Psoas muscle (tissue), 7 donors: ENCODE measurements at regions not wholly inside any gene's neighbourhood (a gene's known extent, or its start where the extent isn't known, plus 50 kb on each side); places are given as distances from the start of the nearest gene placed in this dataset.

Experiments
- ATAC-seq, 4 donors: fragments of 200-7000 bp; cut with Tn5 transposase; one replicate each; pipeline ENCODE4 v1.9.1; 2020; ENCODE audit warnings: moderate library complexity in 3 of 4, mild to moderate bottlenecking in 2 of 4
- DNase-seq, 2 donors: peaks; one replicate each; pipeline ENCODE4 v3.0.0-alpha.2; 2020
- H3K27ac ChIP-seq: fragments of 200-600 bp; one replicate; pipeline ENCODE4 v1.8.0; 2022
- H3K27me3 ChIP-seq, 3 donors: fragments of 200-600 bp in 1 of 3; one replicate each; pipeline versions ENCODE4 v1.6.1 to v1.8.0; 2013 to 2022; ENCODE audit warnings: low read length in 2 of 3, mild to moderate bottlenecking in 2 of 3, moderate library complexity in 1 of 3; ENCODE audit not compliant: insufficient read depth in 3 of 3
- H3K36me3 ChIP-seq, 2 donors: fragments of 200-600 bp in 1 of 2; one replicate each; pipeline versions ENCODE4 v1.6.1 to v1.8.0; 2013 to 2022; ENCODE audit warnings: low read depth in 1 of 2, mild to moderate bottlenecking in 1 of 2, moderate library complexity in 1 of 2; ENCODE audit not compliant: insufficient read depth in 1 of 2
- H3K4me1 ChIP-seq: fragments of 200-600 bp; one replicate; pipeline ENCODE4 v1.8.0; 2022
- H3K4me3 ChIP-seq: fragments of 200-600 bp; one replicate; pipeline ENCODE4 v1.8.0; 2022; ENCODE audit warnings: mild to moderate bottlenecking
- H3K9me3 ChIP-seq: fragments of 200-600 bp; one replicate; pipeline ENCODE4 v1.8.0; 2022
- WGBS, 3 donors: extraction: QIAGEN DNeasy Blood & Tissue Kit; methylation state at CpG; one replicate each; pipeline versions ENCODE4 v1.1.6 to v1.1.7; 2013; 5-methylcytosine and 5-hydroxymethylcytosine counted together
- intact Hi-C, 2 donors: fragments of 100-400 bp; cut with DNase I; formaldehyde crosslinking; loops; one replicate each; pipeline versions ENCODE4 v1.11.0 to v1.14.2; 2022
- TF ChIP-seq, protein P1 (sequence below): fragments of 200-600 bp; IDR thresholded peaks from one replicate; pipeline ENCODE4 v1.8.0; 2022; ENCODE audit warnings: antibody characterized with exemption
- donor health status: healthy with polysubstance abuse.
- donor health status: DM: no; HTN: no; CAD: no; lungs with moderate emphysema.
- donor health status: Bipolar disorder and iron deficiency.
- donor health status: healthy.
- donor health status: DM: yes; HTN: yes; CAD: no.
- donor health status: DM: no; HTN: no; CAD: no.
- donor health status: DM: yes; HTN: yes; CAD: no.

DNA sequence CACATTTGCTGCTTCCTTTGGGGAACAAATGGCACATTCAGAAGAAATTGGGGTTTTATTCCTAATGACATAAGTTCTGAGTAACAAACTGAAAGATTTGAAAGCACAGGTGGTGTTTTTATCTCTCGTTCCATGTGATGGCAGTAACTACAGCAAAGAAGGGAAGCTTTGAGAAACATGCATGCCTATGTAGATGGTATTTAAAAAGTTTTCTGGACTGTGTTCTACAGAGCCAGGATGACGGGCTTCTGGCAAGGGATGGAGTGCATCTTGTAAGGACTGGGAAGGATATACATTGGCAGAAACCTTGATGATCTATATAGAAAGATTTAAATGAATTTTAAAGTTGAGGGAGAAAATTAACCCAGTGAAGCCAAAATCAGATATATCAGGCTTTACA, 362.2 kb upstream of the ROPN1 start:
- ATAC-seq (no peak), DNase-seq (no peak)
- Histone ChIP-seq H3K27me3 (no peaks in the 10 kb centered on the region), H3K9me3 (no peaks in the 10 kb centered on the region), H3K27ac (no peak overlapping the region), H3K36me3 (no peaks in the 10 kb centered on the region), H3K4me3 (no peak overlapping the region), H3K4me1 (no peaks in the 10 kb centered on the region)
- WGBS, 3 donors = 59 to 72% (median 61%) methylated on average over 2 of the region's 2 CpGs
- intact Hi-C loops = loop anchor here (5.0 to 10.0 kb wide), 3 partner anchors 111 to 203 kb away; no protein-coding TSS in a partner anchor
- TF ChIP-seq, protein P1, sequence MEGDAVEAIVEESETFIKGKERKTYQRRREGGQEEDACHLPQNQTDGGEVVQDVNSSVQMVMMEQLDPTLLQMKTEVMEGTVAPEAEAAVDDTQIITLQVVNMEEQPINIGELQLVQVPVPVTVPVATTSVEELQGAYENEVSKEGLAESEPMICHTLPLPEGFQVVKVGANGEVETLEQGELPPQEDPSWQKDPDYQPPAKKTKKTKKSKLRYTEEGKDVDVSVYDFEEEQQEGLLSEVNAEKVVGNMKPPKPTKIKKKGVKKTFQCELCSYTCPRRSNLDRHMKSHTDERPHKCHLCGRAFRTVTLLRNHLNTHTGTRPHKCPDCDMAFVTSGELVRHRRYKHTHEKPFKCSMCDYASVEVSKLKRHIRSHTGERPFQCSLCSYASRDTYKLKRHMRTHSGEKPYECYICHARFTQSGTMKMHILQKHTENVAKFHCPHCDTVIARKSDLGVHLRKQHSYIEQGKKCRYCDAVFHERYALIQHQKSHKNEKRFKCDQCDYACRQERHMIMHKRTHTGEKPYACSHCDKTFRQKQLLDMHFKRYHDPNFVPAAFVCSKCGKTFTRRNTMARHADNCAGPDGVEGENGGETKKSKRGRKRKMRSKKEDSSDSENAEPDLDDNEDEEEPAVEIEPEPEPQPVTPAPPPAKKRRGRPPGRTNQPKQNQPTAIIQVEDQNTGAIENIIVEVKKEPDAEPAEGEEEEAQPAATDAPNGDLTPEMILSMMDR = no peak

DNA sequence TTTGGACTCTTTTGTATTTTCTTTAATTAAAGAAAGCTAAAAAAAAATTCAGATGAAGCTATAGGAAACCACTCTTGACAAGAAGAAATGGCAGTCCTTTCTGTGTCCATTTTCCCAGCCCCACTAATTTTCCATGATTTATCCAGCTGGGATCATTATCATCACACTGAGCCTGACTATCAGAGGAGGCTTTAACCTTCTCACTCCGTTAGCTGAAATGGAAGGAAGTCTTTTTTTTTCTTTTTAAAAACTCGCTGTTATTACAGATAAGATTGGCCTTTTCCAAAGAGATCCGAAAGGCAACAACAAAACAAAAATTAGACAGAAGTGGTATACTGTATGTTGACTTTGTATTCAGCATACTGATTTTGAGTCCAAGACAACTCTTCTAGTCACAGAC, 366.2 kb upstream of the ROPN1 start:
- Histone ChIP-seq H3K4me1 (no peaks in the 10 kb centered on the region), H3K27me3 (no peaks in the 10 kb centered on the region), H3K36me3 (no peaks in the 10 kb centered on the region), H3K4me3 (no peak overlapping the region), H3K9me3 (no peaks in the 10 kb centered on the region), H3K27ac (no peak overlapping the region)
- 93 to 97% (median 94%) methylated on average over 3 of the region's 3 CpGs for WGBS, 3 donors
- no peak for ATAC-seq
- no peak for DNase-seq
- intact Hi-C loops = loop anchor here in 1 of 2 donors (10.0 kb wide), 1 partner anchor 107 kb away; no protein-coding TSS in a partner anchor
- TF ChIP-seq, protein P1 = no peak

DNA sequence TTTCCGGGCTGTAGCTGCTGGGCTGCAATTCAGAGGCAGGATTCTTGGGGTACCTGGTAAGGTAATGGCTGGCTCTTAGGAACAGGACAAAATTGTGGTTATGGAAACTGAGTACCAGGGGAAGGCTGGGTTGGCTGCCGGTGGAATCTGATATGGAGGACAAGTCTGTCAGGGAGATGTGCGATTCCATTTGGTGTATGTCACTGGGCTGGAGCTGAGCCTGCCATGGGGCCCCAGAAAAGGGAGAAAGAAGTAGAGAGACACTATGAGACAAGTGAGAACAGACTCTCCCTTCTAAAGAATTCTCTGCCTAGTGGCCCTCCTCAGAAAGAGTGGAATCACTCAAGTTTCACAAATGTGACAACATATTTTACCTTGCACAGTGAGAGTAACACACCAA, 368.2 kb upstream of the ROPN1 start:
- H3K36me3 ChIP-seq = no peaks in the 10 kb centered on the region
- ATAC-seq (no peak), DNase-seq (no peak)
- intact Hi-C loops = no loop called here
- H3K27ac ChIP-seq = no peak overlapping the region
- H3K27me3 ChIP-seq = no peaks in the 10 kb centered on the region
- TF ChIP-seq, protein P1 = no peak
- H3K9me3 ChIP-seq = no peaks in the 10 kb centered on the region
- WGBS, 3 donors = 68 to 83% (median 78%) methylated on average over 3 of the region's 3 CpGs
- H3K4me3 ChIP-seq = no peak overlapping the region
- H3K4me1 ChIP-seq = no peaks in the 10 kb centered on the region

DNA sequence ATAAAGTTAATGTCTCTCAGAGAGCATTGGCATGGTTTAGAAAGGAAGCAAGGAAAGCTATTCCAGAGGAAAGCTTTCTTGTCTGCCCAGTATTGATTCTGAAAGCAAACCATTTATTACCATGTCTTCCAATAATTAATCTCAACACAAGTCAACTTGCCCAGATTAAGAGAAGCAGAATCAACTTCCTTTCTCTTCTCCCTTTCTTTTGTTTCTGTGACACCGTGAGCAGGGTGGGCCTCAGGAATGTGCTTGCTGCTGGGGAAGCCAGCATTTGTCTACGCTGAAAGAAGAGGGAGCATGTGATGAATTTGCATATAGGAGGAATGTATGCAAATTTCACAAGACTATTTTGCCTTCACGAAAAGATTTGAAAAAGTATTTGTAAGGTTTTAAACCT, 368.6 kb upstream of the ROPN1 start:
- Histone ChIP-seq H3K4me1 (no peaks in the 10 kb centered on the region), H3K9me3 (no peaks in the 10 kb centered on the region), H3K4me3 (no peak overlapping the region), H3K27me3 (no peaks in the 10 kb centered on the region), H3K36me3 (no peaks in the 10 kb centered on the region), H3K27ac (no peak overlapping the region)
- TF ChIP-seq, protein P1 = no peak
- WGBS, 3 donors = 59 to 83% (median 80%) methylated on average over 3 of the region's 3 CpGs
- no peak for DNase-seq
- ATAC-seq = no peak
- intact Hi-C loops = no loop called here

DNA sequence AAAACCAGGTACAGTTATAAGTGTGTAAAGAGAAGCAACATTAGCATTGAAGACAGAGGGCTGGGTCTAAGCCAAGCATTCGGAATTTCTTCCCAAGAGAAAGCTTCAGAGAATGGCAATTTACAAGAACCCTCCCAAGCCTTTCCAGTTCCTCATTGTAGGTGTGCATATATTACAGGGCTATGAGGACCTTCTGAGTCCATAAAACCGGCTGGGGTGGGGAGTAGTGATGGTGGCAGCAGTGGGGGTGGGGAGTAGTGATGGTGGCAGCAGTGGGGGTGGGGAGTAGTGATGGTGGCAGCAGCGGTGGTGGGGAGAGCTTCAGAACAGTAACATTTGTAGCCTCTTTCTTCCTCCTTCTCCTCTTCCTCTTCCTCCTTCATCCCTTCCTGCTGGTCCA, 368.7 kb upstream of the UMPS start:
- 83 to 93% (median 86%) methylated on average over 2 to 3 of the region's 3 CpGs for WGBS, 3 donors
- Histone ChIP-seq H3K9me3 (no peaks in the 10 kb centered on the region), H3K4me1 (no peaks in the 10 kb centered on the region), H3K27ac (no peak overlapping the region), H3K36me3 (no peaks in the 10 kb centered on the region), H3K4me3 (no peak overlapping the region), H3K27me3 (no peaks in the 10 kb centered on the region)
- intact Hi-C loops = no loop called here
- TF ChIP-seq, protein P1 = no peak
- no peak for ATAC-seq
- no peak for DNase-seq
